Neuronal stem cell (in vitro differentiated cells): ENCODE measurements at regions not wholly inside any gene's neighbourhood (a gene's known extent, or its start where the extent isn't known, plus 50 kb on each side); places are given as distances from the start of the nearest gene placed in this dataset.
A peak's percentile ranks its signal among the peaks of the same experiment; 100 is the strongest.

Experiments
- DNase-seq: peaks from one replicate; pipeline ENCODE4 v3.0.0-alpha.2; 2013; ENCODE audit warnings: low spot score
- H2AFZ ChIP-seq: one replicate; pipeline ENCODE4 v1.6.1; 2013; ENCODE audit warnings: mild to moderate bottlenecking, low read length, inconsistent platforms
- H2AK5ac ChIP-seq: 2 replicates; pipeline ENCODE4 v1.6.1; 2013; ENCODE audit warnings: low read depth, mild to moderate bottlenecking, inconsistent platforms, low read length, moderate library complexity, mixed read lengths
- H2BK120ac ChIP-seq: 2 replicates; pipeline ENCODE4 v1.6.1; 2013; ENCODE audit warnings: low read depth, mild to moderate bottlenecking, inconsistent platforms, low read length, moderate library complexity, mixed read lengths
- H2BK12ac ChIP-seq: one replicate; pipeline ENCODE4 v1.6.1; 2013; ENCODE audit warnings: low read length, inconsistent platforms
- H2BK15ac ChIP-seq: 2 replicates; pipeline ENCODE4 v1.6.1; 2013; ENCODE audit warnings: mild to moderate bottlenecking, low read length, inconsistent platforms, mixed read lengths
- H2BK5ac ChIP-seq: one replicate; pipeline ENCODE4 v1.6.1; 2013; ENCODE audit warnings: inconsistent platforms, mild to moderate bottlenecking, low read length, moderate library complexity
- H3K14ac ChIP-seq: one replicate; pipeline ENCODE4 v1.6.1; 2013; ENCODE audit warnings: low read length, inconsistent platforms
- H3K18ac ChIP-seq: 2 replicates; pipeline ENCODE4 v1.6.1; 2013; ENCODE audit warnings: low read length, inconsistent platforms
- H3K23ac ChIP-seq: 2 replicates; pipeline ENCODE4 v1.6.1; 2013; ENCODE audit warnings: low read depth, mild to moderate bottlenecking, mixed read lengths, low read length, inconsistent platforms; ENCODE audit not compliant: poor library complexity
- H3K27ac ChIP-seq: replicated peaks from 3 replicates; pipeline ENCODE4 v1.5.1; 2013; ENCODE audit warnings: low read length, inconsistent platforms
- H3K27me3 ChIP-seq, 3 experiments: 2 replicates each; pipeline ENCODE4 v1.6.1; 2013; ENCODE audit warnings: low read length in 3 of 3, mild to moderate bottlenecking in 2 of 3, inconsistent platforms in 1 of 3, low read depth in 1 of 3, mixed read lengths in 1 of 3, moderate library complexity in 1 of 3; ENCODE audit not compliant: control insufficient read depth in 3 of 3, insufficient read depth in 3 of 3
- H3K36me3 ChIP-seq, 2 donors: replicated peaks in 1 of 2; 2 replicates each; pipeline ENCODE4 v1.6.1; 2013; ENCODE audit warnings: low read length in 2 of 2; ENCODE audit not compliant: control insufficient read depth in 2 of 2, insufficient read depth in 2 of 2
- H3K4ac ChIP-seq: 2 replicates; pipeline ENCODE4 v1.6.1; 2013; ENCODE audit warnings: inconsistent platforms, mild to moderate bottlenecking, low read length, moderate library complexity
- H3K4me1 ChIP-seq, 2 donors: 1 replicate in 1 of 2; 2 replicates in 1 of 2; pipeline ENCODE4 v1.6.1; 2013; ENCODE audit warnings: low read length in 2 of 2, low read depth in 1 of 2; ENCODE audit not compliant: control insufficient read depth in 2 of 2, insufficient read depth in 1 of 2
- H3K4me2 ChIP-seq: one replicate; pipeline ENCODE4 v1.6.1; 2013; ENCODE audit warnings: mild to moderate bottlenecking, low read length, inconsistent platforms; ENCODE audit not compliant: insufficient read depth, poor library complexity, severe bottlenecking
- H3K4me3 ChIP-seq, 2 donors: 2 replicates each; pipeline ENCODE4 v1.5.1; 2013; ENCODE audit warnings: low read length in 2 of 2, mild to moderate bottlenecking in 2 of 2, inconsistent platforms in 1 of 2, moderate library complexity in 1 of 2
- H3K79me1 ChIP-seq: one replicate; pipeline ENCODE4 v1.6.1; 2013; ENCODE audit warnings: low read depth, mild to moderate bottlenecking, inconsistent platforms, low read length, moderate library complexity
- H3K9ac ChIP-seq: one replicate; pipeline ENCODE4 v1.6.1; 2013; ENCODE audit warnings: mild to moderate bottlenecking, low read depth, low read length, inconsistent platforms; ENCODE audit not compliant: poor library complexity
- H3K9me3 ChIP-seq, 2 donors: replicated peaks in 1 of 2; 2 replicates each; pipeline versions ENCODE3 to v1.6.1; 2013; ENCODE audit warnings: low read length in 2 of 2, mild to moderate bottlenecking in 2 of 2, inconsistent platforms in 1 of 2, low read depth in 1 of 2, mixed read lengths in 1 of 2, moderate library complexity in 1 of 2; ENCODE audit not compliant: control insufficient read depth in 2 of 2, insufficient read depth in 1 of 2
- H4K8ac ChIP-seq: one replicate; pipeline ENCODE4 v1.6.1; 2013; ENCODE audit warnings: low read depth, mild to moderate bottlenecking, inconsistent platforms, low read length, moderate library complexity
- H4K91ac ChIP-seq: one replicate; pipeline ENCODE4 v1.6.1; 2013; ENCODE audit warnings: low read length, low read depth, mild to moderate bottlenecking, inconsistent platforms; ENCODE audit not compliant: poor library complexity
- WGBS, 2 donors: extraction: QIAGEN DNeasy Blood & Tissue Kit; methylation state at CpG; one replicate each; pipeline ENCODE4 v1.1.7; 2013; ENCODE audit warnings: missing lambda C conversion rate in 2 of 2, mixed read lengths in 1 of 2; ENCODE audit not compliant: insufficient read length in 2 of 2, insufficient replicate concordance in 1 of 2; ENCODE audit errors: extremely low coverage in 2 of 2; 5-methylcytosine and 5-hydroxymethylcytosine counted together

DNA sequence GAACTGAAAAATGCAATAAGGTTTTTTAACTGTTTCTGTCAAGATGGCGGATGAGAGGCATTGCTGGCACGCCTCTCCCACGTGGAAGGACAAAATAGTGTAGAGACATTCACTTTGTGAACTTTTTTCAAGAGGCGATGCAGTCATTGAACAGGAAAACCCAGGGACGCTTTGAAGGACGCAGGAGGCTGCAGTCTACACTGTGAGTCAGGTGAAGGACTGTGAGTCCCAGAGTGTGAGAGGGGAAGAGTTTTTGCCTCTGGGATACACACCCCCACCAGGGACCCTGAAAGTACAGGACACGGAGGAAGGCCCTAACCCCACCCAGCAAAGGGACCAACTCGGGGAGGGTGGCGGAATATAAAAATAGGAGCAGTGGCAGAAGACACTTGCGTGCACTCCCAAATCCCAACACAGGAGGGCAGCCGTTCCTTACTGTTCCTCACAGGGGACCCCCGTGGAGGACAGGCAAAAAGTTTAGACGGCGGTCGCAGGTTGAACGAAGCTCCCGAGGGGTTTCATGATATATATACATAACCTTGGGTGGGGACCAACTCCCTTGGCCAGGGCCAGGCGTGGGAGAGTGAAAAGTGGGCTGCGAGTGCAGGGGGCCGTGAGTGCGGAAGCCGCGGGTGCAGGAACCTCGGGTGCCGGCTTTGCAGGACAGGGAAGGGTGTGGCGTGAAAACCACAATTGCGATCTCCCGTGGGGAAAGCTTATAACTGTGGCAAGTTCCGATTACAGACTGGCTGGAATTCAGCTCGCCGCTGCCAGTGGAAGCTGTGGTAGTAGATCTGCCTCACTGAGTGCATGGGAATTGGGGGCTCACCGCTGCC is 82.0 kb upstream of the ALOX12 start:
- Histone ChIP-seq H2AFZ (peak overlapping the region; percentile 39), H3K9me3 (peaks cover 0 to 6% of the 10 kb centered on the region in 2 donors), H3K23ac (no peak overlapping the region), H2BK120ac (no peak overlapping the region), H2BK12ac (no peak overlapping the region), H3K27ac (no peak overlapping the region), H3K4me2 (no peak overlapping the region), H3K4me3 (peak overlapping the region in 1 of 2 donors; percentile 37), H3K4ac (no peak overlapping the region), H4K8ac (no peak overlapping the region), H3K36me3 (no peaks in the 10 kb centered on the region), H2BK15ac (no peak overlapping the region), H3K4me1 (no peaks in the 10 kb centered on the region), H3K9ac (no peak overlapping the region), H3K27me3 (peaks cover 0 to 15% (median 0%) of the 10 kb centered on the region in 3 experiments), H2AK5ac (peak overlapping the region; percentile 3), H3K18ac (no peak overlapping the region), H4K91ac (no peak overlapping the region), H3K14ac (no peak overlapping the region), H2BK5ac (no peak overlapping the region), H3K79me1 (no peaks in the 10 kb centered on the region)
- DNase-seq: peak; percentile 30
- WGBS, 2 donors: no CpG with 5 or more reads among the region's 32 CpGs

DNA sequence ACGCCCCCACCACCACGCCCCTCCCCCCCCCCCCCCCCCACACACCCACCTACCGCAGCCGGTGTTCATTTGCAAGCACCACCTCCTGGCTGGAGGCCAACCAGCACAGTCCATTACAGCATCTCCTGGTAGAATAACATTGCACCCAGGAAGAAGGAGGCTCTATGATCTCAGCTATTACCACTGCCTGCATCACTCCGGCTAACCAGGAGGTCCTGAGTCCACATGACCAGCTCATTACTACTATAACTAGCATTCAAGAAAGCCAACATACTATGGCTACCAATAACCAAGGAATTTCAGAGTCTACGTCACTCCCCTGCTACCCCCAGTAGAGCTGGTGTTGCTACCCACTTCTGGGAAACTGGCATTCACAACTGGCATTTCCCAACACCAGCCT is 81.1 kb upstream of the ALOX12 start:
- no peaks in the 10 kb centered on the region for H3K36me3 ChIP-seq
- no peak overlapping the region for H3K4ac ChIP-seq
- no peak overlapping the region for H3K27ac ChIP-seq
- no peak overlapping the region for H2BK15ac ChIP-seq
- H3K14ac ChIP-seq: no peak overlapping the region
- no peak for DNase-seq
- H4K91ac ChIP-seq: no peak overlapping the region
- H2BK120ac ChIP-seq: no peak overlapping the region
- H4K8ac ChIP-seq: no peak overlapping the region
- H3K23ac ChIP-seq: no peak overlapping the region
- peaks cover 0 to 6% of the 10 kb centered on the region in 2 donors for H3K9me3 ChIP-seq
- no peak overlapping the region for H3K18ac ChIP-seq
- H2AK5ac ChIP-seq: peak overlapping the region; percentile 3
- no peak overlapping the region for H3K4me3 ChIP-seq
- H2BK5ac ChIP-seq: no peak overlapping the region
- no peaks in the 10 kb centered on the region for H3K4me1 ChIP-seq
- no CpG with 5 or more reads among the region's 6 CpGs for WGBS, 2 donors
- H2BK12ac ChIP-seq: no peak overlapping the region
- no peak overlapping the region for H3K4me2 ChIP-seq
- H2AFZ ChIP-seq: no peak overlapping the region
- no peaks in the 10 kb centered on the region for H3K79me1 ChIP-seq
- peaks cover 0 to 15% (median 0%) of the 10 kb centered on the region in 3 experiments for H3K27me3 ChIP-seq
- H3K9ac ChIP-seq: no peak overlapping the region

DNA sequence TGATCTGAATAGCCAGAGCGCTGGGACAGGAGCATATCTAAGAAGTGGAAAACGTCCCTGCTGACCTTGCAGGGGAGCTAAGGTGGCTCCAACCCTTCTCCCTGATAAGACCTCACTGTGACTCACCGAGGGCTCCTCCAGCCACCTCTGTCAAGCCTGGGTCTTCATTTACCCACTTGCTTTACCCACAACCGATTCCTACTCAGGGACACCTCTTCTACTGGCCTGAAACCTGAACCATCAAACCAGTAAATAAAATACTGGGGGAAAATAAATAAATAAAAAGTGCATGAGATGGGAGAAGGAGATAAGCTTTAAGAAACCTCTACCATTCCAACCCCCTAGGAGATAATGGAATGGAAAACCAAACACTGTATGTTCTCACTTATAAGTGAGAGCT is 80.2 kb upstream of the ALOX12 start:
- Histone ChIP-seq H3K23ac (no peak overlapping the region), H3K14ac (no peak overlapping the region), H4K91ac (no peak overlapping the region), H3K4ac (no peak overlapping the region), H3K9me3 (peaks cover 0 to 6% of the 10 kb centered on the region in 2 donors), H3K27me3 (peaks cover 0 to 15% (median 0%) of the 10 kb centered on the region in 3 experiments), H2BK15ac (no peak overlapping the region), H2AK5ac (no peak overlapping the region), H4K8ac (no peak overlapping the region), H3K4me3 (no peak overlapping the region), H3K4me1 (no peaks in the 10 kb centered on the region), H2BK120ac (no peak overlapping the region), H3K79me1 (no peaks in the 10 kb centered on the region), H3K18ac (no peak overlapping the region), H3K4me2 (no peak overlapping the region), H3K27ac (no peak overlapping the region), H2BK5ac (no peak overlapping the region), H3K36me3 (no peaks in the 10 kb centered on the region), H2AFZ (no peak overlapping the region), H2BK12ac (no peak overlapping the region), H3K9ac (no peak overlapping the region)
- DNase-seq: no peak
- no CpG with 5 or more reads among the region's 4 CpGs for WGBS, 2 donors

DNA sequence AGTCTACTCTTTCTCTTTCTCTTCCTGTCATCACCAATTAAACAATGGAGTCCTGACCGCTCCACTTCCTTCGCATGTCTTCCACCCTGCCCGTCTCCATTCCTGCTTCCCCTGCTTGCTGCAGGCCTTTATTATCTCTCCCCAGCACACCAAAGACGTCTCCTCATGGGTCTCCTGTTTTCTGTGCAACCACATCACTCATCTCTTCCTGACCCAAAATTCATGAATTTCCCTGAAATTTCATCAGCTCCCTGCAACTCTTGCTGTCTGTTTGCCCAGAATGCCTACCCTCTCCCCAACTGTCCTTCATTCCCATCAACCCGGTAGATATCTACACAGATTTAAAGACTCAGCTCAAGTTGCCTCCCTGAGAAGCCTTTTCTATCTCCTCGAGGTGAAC is 76.7 kb upstream of the ALOX12 start:
- DNase-seq: no peak
- no peak overlapping the region for H2BK120ac ChIP-seq
- no peaks in the 10 kb centered on the region for H3K36me3 ChIP-seq
- no CpG with 5 or more reads among the region's 6 CpGs for WGBS, 2 donors
- H2AK5ac ChIP-seq: no peak overlapping the region
- no peak overlapping the region for H3K4me3 ChIP-seq
- no peak overlapping the region for H2BK5ac ChIP-seq
- no peak overlapping the region for H4K91ac ChIP-seq
- no peak overlapping the region for H3K4me2 ChIP-seq
- no peak overlapping the region for H2AFZ ChIP-seq
- H3K4me1 ChIP-seq: no peaks in the 10 kb centered on the region
- no peak overlapping the region for H3K14ac ChIP-seq
- H3K27ac ChIP-seq: no peak overlapping the region
- H2BK15ac ChIP-seq: no peak overlapping the region
- no peak overlapping the region for H3K9ac ChIP-seq
- peaks cover 0 to 7% (median 0%) of the 10 kb centered on the region in 3 experiments for H3K27me3 ChIP-seq
- H3K23ac ChIP-seq: no peak overlapping the region
- peaks cover 0 to 4% of the 10 kb centered on the region in 2 donors for H3K9me3 ChIP-seq
- H3K4ac ChIP-seq: no peak overlapping the region
- no peaks in the 10 kb centered on the region for H3K79me1 ChIP-seq
- H2BK12ac ChIP-seq: no peak overlapping the region
- H4K8ac ChIP-seq: no peak overlapping the region
- no peak overlapping the region for H3K18ac ChIP-seq
